ENCODE measurements at regions not wholly inside any gene's neighbourhood (a gene's known extent, or its start where the extent isn't known, plus 50 kb on each side); places are given as distances from the start of the nearest gene placed in this dataset.
"Not testable (repeated sequence)": the region's sequence is repeated elsewhere in the genome, so short reads cannot be mapped to it uniquely, and the experiment has no call there.

DNA sequence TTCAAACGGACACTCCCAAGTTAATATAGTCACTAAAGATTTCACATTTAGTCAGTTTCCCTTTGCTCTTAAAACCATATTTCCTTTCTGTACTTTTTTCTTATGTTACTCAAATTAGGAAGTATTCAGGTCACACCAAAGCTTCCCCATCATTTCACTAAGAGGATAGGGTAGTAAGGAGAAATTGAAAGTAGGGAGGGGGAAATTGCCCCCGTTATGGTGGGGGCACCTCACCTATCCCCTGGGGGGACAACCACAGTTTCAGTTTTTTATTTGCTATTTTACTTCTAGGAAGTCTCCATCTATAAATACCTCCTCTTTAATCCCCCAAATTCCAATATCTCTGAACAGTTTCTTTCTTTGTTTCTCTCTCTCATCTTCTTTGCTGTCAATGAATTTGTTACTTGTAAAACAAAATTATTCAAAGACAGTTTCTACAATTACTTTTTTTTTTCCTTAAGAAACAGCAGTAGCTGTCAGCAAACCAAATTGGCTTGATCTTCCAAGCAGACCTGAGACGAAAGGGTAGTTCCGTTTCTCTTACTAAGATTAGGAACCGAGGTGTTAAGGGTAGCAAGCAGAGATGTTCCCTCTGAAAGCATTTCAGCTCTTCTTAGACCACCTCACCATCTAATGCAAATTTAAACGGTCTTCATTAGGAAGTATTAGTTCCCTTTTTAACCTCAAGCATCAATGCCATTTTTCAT lies 160.2 kb upstream of the KLF3 start:
- in situ Hi-C loops (cut with HindIII; ENCODE audit: low sequenced_read_pairs): no loop called here

DNA sequence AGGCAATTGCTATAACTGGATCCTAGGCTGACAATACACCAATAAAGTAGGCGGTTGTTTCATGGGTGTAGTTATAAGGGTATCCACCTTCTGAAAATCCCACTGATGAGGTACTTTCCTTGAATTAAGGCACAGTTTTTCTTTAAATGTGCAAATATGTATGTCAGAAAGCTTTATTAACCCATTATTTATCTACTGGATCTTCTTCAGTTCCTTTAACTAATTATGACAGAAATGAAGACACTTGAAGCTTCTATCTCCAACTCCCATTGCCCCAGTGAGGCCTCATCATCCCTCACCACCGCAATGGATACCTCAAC lies 159.6 kb upstream of the KLF3 start:
- in situ Hi-C loops (cut with HindIII; ENCODE audit: low sequenced_read_pairs): no loop called here

DNA sequence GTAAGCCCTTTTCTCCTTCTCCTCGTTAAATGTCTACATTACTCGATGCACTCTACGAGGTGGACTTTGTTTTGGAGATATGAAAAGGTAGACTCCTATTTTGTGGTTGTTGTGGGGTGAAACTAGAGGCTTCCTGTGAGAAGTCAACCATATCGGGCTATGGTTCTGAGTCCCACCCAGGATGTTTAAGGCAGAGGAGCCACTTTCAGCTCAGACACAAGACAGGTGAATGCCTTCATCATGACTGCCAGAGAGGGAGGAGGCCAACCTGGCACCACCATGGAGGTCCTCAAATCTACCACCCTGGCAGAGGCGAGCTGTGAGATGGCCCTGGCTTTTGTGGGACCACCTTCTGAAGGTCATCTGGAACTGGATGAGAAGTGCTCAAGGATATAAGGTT lies 154.4 kb upstream of the KLF3 start:
- in situ Hi-C loops (cut with HindIII; ENCODE audit: low sequenced_read_pairs): no loop called here

DNA sequence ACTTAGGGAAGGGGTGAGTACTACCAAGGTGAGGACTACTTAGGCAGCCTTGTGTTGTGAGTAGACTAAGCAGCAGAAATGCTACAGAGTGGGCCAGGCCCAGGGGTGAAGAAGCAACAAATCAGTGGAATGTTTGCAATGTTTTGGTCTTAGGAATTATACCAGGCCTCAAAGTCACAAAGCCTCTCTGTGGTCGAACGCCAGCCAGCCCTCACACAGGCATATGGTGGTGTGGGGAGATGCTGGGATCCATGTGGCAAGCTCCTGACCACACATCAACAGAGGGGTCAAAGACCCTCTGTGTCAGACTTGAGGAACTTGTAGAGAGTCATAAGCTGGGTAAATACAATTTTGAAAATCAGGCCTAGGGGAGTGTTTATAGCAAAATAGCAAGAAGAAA lies 153.8 kb upstream of the KLF3 start:
- in situ Hi-C loops (cut with HindIII; ENCODE audit: low sequenced_read_pairs): no loop called here

DNA sequence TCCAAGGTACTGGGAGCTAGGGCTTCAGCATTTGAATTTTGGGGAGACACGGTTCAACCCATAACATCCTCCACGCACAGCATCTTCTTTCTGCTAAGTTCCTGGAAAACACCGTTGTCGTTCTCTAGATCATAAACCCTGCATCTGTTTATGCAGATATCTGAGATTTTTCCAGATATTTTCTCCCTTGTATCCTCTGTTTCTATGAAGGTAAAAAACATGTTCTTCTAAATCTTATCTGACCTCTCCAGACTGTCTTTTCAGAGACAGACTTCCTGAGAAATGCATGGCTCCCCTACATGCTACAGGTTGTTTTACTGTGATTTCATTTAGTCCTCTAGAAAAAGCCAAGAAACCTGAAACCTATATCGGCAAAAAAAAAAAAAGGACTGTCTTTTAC lies 152.3 kb upstream of the KLF3 start:
- in situ Hi-C loops (cut with HindIII; ENCODE audit: low sequenced_read_pairs): no loop called here

DNA sequence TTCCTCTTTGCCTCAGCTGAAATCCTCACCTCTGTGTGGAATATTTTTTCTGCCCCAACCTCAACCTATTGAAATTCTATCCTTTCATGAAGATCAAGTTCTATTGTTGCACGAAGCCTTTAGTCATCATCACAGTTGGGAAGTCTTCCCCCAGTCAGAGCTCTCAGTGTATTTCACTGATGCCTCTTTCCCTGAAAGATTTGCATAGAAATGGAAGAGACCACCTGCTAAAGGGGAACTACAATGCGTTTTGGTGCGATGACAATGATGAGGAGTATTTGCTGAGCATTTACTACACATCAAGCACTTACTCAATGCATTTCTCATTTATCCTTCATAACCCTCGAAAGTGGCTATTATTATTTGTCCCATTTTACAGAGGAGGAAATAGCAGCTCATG lies 151.2 kb upstream of the KLF3 start:
- in situ Hi-C loops (cut with HindIII; ENCODE audit: low sequenced_read_pairs): no loop called here

DNA sequence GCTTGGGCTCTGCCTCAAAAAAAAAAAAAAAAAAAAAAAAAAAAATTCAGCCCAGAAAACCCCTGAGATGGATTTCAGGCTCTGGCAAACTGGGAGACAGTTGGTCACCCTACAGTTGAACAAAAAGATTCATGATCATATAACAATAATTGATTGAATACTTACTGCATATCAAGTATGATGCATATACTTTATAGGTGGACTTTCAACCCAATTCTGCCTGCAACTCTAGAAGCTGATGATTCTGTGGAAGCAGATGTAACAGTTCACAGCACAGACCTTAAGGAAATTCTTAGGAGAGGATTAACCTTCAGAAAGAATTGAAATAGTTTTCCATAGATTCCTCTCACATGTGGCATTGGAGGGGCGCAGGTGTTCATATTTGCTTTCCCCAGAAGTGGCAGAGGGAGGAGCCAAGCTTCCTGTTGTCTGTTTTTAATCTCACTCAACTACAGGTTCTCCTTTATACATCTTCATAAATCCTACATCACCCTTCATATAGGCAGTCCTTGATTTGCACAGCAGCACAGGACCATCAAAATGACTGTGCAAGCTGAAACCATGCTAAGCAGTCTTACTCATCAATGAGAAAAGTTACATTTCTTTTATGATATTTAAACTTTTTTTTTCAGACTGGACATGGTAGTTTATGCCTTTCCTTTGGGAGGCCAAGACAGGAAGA lies 149.4 kb upstream of the KLF3 start:
- in situ Hi-C loops (cut with HindIII; ENCODE audit: low sequenced_read_pairs): no loop called here

DNA sequence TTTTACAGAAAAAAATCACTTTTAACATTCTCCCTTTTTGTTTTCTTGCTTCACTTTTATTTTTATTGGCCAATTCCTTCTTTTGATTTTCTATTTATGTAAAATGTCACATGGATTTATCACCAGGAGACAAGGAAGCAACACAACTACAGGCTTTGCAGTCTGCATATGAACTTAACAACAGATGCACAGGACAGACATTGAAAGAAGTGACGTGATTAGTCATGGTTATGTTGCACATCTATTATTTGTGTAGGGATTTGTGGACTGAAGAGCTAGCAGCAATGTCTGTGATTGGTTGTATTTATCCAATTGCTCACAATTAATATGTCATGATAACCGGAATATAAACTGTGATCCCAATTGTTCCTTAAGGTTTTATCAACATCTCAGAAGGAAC lies 147.8 kb upstream of the KLF3 start:
- in situ Hi-C loops (cut with HindIII; ENCODE audit: low sequenced_read_pairs): no loop called here

DNA sequence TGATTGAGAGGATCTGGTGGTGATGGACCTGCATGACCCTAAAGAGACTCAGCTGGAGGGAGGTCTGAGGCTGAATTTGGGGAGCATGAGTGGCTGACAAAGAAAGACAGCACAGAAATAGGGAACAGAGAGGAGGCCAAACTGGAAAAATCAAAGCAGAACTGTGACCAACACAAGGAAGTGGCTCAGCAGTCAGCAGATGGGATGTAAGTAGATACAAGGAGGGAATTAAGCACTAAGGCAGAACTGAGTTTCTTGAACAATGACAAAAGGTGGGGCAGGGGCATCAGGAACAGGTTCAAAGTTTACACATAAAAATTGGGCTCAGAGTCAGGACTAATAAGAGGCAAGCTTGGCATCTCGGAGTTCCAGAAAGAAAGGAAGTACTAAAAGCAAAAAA lies 144.3 kb upstream of the KLF3 start:
- in situ Hi-C loops (cut with HindIII; ENCODE audit: low sequenced_read_pairs): no loop called here

DNA sequence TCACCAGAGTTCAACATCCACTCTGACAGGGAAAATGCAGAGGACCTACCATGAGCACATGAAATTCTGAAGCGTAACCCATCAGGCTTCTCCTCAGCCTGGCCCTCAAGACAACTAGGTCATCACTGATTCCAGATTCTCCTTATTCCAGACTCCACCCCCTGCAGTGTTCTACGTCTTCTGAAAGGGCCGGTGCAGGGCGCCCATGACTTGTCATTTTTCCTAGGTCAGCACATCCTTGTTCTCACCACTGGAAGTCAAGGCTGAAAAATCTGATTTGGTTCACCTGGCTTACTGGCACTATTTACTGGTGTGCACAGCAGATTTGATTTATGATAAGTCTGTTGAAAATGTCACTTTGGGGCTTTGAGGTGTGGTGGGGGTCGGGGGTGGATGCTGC lies 140.9 kb upstream of the KLF3 start:
- in situ Hi-C loops (cut with HindIII; ENCODE audit: low sequenced_read_pairs): no loop called here

DNA sequence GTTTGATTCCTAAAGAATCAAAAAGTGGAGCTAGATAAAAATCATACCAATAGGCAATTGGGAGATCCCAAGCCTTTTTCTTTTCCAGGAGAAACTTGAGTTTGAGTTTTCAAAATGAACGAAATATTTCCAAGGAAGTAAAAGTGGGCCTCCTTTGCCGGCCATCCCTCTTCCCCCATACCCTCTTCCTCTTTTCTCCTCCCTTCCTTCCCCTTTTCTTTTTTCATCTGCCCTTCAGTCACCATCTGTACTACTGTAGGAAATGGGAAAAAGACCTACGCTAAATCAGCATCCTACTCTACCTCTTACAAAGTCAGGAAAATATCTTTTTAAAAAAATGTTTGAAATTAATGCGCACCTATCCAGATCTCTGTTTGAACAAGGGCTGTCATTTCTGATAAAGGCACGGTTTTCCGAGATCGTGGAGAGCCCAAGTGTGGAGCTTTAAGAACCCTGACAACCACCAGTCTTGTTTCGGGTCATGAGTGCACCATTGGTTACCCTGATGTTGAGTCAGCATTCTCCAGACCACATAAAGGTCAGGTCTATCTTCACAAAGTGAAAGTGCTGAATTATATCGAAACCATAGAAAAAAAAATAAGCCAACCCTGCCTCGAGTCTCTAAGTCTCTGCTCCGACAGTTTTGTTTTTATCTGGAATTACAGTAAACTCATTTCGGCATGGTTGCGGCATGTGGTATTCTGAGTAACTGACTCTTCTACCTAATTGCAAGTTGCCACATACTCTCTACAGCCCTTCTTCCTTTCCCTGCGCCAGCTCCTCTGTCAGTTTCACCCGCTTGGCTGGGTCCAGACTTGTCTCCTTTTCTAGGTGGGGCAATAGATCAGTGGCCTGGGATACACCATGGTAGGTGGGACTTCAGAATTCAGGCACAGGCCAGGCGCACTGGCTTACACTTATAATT lies 140.2 kb upstream of the KLF3 start:
- in situ Hi-C loops (cut with HindIII; ENCODE audit: low sequenced_read_pairs): no loop called here

DNA sequence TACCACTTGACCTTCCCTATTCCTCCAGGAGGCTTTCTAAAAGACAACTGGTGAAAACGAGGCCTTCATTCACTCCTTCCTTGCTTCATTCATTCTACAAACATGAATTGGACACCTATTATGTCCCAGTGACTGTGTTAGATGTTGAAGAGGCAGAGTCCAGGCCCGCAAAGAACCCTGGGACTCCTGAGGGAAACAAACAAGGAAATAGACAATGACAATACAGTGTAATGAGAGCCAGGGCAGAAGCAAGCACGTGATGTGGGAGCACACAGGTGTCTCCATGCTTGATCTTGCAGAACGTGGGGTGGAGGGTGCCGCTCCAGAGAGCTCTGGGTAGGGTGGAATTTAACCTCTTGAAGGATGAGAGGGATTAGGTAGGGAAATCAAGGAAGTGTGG lies 137.6 kb upstream of the KLF3 start:
- in situ Hi-C loops (cut with HindIII; ENCODE audit: low sequenced_read_pairs): no loop called here

DNA sequence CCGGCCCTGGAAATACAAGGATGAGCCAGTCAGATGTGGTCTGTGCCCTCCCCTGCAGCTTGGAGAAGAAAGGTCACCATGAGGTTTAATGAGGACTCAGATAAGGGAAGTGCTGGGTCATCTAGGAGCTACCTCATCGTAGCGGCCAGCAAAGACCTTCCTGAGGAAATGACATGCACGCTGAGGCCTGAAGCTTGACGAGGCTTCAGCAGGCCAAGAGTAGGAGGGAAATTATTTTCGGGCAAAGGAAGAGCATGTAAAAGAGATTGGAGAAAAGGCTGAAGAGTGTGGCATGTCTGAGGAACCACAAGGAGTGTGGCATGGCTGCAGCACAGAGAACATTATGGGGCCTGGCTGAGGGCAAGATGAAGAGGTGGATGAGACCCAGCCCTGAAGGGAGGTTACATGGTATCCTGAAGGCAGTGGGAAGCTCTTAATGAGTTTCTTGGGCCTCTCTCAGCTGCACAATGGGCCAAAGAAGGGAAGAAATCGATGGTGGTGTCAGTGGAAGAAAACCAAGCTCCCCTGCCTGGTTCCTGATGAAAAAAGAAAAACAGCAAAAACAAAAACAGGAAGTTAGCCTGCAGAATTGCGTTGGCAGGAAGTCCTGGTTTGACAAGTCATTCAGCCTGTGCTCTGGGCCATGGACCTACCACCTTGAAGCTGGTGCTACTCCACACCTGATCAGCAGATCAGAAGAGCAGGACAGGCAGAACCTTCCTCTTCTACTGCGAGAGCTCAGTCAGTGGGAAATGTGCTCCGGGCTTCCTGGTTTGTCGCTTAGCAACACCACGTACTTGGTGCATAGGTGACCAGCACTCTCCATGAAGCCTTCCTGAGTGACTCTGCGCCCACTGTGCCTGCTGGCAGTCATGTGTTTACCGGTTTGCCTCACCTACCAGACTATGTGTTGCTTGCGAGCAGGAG lies 134.5 kb upstream of the KLF3 start:
- in situ Hi-C loops (cut with HindIII; ENCODE audit: low sequenced_read_pairs): no loop called here

DNA sequence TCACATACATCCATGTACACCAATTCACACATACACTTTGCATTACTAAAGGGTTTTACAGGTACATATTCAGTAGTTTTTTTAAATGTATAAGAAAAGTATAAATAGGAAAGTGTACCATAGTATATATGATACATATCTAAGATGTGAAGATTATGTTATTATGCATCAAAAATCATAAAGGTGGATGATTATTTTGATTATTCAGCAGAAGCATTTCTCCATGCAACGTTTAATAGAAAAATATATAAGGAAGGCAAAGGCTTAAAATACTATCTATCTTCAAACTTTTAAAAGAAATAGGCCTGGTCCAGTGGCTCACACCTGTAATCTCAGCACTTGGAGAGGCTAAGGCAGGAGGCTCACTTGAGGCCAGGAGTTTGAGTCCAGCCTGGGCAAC lies 133.5 kb upstream of the KLF3 start:
- in situ Hi-C loops (cut with HindIII; ENCODE audit: low sequenced_read_pairs): no loop called here

DNA sequence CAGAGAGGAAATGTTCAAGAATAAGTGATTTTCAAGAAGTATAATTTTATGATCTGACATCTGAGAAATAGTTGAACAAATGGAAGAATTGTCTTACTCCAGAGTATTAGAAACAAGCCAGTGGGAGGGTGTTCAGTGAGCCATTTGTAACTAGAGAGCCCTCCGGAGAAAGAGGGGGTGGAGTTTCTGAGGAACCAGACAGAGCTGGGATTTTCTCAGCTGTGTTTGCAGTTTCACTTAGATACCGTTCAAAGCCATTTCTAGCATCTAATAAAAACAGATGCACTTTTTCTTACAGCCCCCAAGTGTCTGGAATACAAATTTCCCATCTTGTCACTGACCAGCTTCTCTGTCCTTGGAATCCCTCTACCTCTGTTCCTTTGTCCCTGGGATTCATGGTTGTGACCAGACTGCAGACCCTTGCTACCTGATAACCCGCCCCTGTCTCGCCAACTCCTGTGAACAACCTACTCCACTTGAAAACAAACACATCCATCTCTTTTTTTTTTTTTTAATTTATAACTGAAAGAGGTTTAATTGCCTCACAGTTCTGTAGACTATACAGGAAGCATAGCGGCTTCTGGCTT lies 132.8 kb upstream of the KLF3 start:
- in situ Hi-C loops (cut with HindIII; ENCODE audit: low sequenced_read_pairs): no loop called here

DNA sequence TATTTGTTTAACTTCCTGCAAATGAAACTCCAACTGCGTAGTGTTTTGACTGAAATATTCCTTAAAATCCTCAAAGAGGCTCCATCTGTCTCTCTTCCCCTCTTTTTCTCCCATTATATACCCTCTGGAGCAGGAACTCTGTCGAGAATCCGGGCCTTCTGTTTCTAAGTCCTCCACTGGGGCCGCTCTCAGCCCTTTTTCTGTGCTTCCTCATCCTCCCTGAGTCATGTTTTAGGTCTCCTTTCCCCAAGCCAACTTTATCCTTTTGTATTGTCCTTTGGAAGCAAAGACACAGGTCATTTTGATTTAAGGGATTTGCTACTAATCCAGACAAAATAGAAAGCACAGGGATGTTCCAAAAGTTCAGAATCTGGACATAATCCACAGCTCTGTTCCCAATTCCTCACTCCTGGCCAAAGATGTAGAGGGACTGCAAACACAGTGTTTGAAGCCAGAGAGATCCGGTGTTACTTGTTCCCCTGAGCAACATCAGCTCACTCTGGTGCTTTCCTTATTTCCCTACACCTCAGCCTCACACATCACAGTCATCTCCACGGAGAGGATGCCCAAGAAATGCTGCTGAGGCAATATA lies 131.0 kb upstream of the KLF3 start:
- in situ Hi-C loops (cut with HindIII; ENCODE audit: low sequenced_read_pairs): no loop called here

DNA sequence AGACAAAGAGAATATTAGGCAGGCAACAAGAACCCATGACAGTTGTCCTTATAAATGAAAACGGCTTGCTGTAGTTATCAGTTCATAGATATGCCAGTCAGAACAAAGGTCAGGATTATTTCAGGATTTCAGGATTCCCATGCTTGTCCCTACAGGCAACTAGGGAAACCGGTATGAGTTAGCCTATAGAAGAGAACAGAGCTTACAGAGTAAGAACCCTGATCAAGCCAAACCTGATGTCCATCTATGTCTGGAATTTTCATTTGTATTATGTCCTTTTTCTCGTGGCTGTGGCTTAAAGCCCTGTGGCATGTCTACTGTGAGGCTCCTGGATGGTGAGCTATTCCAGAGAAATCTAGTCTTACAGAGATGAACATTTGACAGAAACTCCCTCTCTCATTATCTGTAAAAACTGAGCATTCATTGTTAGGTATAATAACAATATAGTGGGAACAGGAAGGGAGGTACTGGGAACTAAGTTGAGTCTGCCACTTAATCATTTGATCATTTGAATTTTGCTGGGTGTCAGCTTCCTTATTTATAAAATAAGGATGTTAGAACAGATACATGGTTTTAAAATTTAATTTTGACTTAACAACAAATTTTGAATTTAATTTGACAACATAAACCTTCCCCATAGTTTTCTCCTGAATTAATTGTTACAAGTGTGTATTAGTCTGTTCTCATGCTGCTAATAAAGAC lies 129.5 kb upstream of the KLF3 start:
- in situ Hi-C loops (cut with HindIII; ENCODE audit: low sequenced_read_pairs): no loop called here

DNA sequence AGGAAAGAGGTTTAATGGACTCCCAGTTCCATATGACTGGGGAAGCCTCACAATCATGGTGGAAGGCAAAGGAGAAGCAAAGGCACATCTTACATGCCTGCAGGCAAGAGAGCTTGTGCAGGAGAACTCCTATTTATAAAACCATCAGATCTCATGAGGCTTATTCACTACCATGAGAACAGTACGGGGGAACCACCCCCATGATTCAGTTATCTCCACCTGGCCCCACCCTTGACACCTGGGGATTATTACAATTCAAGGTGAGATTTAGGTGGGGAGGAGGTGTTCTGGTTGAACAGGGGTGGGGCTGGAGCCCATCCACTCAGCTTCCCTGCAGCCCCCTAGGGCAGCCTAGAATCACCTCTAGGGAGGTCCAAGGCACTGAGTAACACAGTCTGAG lies 128.9 kb upstream of the KLF3 start:
- in situ Hi-C loops (cut with HindIII; ENCODE audit: low sequenced_read_pairs): not testable (repeated sequence)

DNA sequence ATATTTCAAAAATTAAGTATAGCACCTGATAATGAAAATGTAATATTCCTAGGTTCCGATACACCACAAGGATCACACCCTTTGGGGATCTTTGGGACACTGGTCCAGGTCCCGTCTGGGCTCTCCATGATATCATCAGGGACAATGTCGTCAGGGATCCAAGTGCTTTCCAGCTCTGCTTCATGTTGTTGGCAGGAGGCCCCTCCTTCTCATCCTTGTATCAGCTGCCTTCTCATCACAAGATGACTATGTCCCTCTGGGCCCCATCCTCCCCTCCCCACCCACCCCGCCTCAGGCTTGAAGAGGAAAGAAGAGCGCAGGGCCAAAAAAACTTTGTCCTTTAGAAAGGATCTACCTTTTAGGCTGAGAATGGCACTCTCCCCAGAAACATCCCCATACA lies 128.3 kb upstream of the KLF3 start:
- in situ Hi-C loops (cut with HindIII; ENCODE audit: low sequenced_read_pairs): no loop called here

DNA sequence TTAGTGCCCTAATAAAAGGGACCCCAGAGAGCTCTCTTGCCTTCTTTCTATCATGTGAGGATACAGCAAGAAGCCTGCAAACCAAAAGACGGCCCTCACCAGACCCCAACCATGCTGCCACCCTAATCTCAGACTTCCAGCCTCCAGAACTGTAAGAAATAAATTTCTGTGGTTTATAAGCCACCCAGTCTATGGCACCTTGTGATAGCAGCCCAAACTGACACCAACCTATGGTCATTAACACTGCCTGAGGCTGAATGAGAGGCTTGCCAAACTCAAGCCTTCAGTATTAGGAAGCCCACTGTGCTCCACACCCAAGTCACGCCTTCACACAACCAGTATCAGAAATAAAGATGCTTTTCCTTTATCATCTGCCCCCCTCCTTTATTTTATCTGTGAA lies 127.3 kb upstream of the KLF3 start:
- in situ Hi-C loops (cut with HindIII; ENCODE audit: low sequenced_read_pairs): no loop called here

All from DLD1 (cell line).